Stimulated activated CD8-positive, alpha-beta memory T cell treated with anti-CD3 and anti-CD28 coated beads, Interleukin-12 subunit alpha, Interleukin-12 subunit beta, amount 100 ng/mL, for 24 hours (primary cell): ENCODE measurements at regions not wholly inside any gene's neighbourhood (a gene's known extent, or its start where the extent isn't known, plus 50 kb on each side); places are given as distances from the start of the nearest gene placed in this dataset.

ENCODE experiments used
- DNase-seq: peaks from one replicate; pipeline ENCODE4 v3.0.0-alpha.2; 2020; ENCODE audit errors: extremely low read depth

DNA sequence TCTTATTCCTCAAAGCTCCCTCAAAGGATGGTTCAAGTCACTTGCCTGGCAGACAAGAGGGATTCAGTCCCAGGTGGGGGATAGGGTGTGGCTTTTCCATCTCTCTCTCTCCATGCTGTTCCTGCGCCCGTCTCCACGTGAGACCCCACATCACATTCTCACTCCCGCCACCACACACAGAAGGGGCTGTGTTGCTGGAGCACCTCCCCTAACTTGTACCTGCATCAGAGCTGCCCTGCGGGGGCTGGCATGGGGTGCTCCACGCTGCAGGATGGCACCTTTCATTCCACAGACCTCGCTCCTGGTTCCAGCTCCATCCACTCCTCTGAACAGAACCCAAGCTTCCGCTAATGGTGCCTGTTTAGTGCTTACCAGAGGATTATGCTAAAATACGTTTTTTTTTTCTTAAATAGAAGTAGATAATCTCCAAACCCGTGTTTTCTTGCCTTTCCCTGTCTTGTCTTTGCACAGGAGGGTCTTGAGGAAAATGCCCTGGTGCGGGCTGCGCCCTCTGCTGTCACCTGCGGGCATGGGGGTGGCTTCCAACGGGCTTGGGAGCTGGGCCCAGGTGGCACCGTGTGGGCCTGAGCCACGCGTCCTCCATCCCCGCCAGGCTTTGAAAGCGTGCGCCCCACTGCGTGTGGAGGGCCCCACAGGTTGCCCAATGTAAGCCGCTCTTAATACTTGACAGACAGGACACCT, 985.6 kb downstream of the BRD1 start:
- no peak for DNase-seq

DNA sequence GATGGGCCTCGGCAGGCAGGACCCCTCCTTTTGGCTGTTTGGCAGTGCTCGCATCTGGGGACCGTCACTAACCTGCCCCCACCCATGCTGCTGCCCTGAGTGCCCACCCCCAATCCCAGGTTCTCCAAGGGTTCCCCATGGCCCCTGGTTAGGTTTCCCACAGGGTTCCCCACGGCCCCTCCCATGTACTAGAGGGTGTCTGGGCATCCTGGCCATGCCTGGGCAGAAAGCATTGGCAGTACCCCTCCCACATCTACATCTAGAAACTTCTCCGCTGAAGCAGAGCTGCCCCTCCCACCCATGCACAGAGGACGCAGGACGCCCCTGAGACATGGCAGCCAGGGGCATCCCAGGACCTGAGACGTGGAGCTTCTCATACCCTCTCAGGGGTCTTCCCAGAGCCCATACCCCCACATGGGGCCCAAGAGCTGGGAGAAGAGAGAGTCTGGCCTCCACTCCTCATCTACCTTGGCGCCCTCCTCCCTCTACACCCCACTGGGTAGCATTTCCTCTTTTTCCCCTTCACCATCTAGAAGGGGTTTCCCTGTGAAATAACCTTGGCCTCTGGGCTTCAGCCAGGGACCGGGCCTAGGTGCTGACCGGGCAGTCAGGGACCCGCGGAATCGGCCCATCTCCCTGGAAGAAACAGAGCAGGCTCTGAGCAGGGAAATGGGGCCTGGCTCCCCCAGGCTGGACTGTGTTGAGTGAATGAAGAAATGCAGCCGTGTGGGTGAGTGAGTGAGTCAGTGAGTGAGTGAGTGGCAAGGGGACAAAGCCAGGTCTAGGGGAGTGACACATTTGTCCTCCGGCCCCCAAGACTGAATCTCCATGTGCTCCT, 987.3 kb downstream of the BRD1 start:
- DNase-seq: no peak

DNA sequence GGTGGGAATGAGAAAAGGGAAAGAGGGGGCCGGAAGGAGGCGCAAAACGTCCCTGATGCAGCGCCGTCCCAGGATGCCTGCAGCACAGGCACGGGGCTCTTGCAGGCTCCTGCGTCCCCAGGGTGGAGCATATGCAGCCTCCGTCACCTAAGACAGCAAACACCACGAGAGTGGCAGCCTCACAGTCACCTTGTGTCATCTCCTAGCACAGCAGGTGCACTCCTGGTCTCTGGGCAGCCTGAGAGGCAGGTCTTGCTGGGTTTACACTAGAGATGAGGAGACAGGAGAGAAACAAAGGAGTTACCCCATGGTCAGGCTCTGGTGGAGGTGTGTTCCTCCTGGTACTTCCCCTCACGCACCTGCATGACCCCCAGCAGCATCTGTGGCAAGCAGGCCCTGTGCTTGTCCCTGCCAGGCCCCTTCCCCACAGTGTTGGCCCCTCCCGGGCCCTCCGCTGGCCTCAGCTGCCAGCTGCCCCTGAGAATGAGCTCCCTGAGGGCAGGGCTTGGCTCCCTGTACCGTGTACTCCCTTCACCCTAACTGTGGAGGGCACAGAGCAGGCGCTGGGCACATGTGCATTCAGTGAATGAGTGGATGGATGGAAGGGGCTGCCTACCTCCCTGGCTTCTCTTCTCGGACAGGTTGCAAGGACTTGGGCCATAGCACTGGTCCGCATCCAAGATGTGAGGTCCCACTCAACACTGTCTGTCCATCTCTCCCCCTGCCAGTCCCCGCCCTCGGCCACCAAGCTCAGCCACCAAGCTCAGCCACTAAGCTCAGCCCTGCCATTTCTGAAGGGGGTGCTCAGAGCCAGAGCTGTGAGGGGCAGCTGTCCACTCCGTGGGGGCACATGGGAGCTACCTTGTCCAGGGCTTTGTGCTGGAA, 988.6 kb downstream of the BRD1 start:
- DNase-seq: no peak

DNA sequence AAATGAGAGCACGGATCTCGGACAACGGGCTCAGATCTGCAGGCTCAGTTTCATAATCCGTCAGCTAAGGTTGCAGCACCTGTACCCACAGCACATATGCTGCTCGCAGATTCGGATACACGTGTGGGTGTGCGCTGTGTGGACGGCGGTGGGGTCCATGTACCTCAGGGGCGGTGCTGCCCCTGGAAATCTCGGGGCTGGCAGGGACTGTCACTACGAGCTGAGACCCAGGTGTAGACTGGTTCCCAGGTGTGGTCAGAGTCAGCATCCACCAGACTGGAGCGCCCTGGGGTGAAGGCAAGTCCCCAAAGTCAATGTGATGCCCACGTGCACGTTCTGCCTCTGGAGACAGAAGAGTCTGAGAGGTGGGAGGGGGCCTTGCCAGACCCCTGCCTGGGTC, 989.3 kb downstream of the BRD1 start:
- DNase-seq: no peak

DNA sequence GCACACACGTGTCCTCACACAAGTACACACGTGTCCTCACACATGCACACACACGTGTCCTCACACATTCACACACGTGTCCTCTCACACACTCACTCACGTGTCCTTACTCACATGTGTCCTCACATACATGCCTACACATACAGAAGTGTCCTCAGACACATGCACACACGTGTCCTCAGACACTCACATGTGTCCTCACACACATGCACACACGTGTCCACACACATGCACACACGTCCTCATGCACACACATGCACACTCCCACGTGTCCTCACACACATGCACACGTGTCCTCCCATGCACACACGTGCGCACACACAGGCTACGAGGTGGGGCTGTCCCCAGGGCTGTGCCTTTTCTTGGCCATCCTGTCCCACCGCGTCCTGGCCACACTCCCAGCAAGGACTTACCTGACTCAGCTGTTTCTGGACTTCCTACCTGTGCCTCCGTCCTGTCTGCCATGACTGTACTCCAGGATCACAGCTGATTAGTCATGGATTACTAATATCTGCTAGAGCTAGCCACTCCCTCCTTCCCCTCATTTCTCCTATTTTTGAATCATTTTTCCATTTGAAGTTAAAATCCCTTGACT, 990.2 kb downstream of the BRD1 start:
- DNase-seq: no peak

DNA sequence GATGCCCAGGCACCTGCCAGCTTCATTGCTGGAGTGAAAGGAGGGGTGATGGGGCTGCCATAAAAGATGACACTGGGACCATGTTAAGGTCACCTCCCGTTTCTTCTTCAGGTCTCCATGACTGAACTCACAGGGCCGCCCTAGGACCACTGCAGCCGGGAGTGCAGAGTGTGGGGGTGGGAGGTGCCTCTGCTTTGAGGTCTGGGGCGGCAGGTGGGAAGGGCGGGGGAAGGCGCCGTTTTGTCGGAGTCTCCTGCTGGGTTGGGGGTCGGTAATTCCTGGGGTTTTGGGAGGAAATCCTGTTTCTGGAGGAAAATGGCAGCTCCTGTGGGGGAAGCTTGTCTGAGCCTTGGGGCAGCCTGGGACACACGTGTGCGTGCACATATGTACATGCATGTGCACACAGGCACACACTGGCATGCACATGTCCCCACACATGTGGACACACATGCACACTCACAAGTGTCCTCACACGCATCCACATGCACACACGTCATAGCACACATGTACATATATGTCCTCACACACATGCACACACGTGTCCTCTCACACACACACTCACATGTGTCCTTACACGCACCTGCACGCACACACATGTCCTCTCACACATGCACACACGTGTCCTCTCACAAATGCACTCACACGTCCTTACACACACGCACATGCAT, 990.9 kb downstream of the BRD1 start:
- no peak for DNase-seq

DNA sequence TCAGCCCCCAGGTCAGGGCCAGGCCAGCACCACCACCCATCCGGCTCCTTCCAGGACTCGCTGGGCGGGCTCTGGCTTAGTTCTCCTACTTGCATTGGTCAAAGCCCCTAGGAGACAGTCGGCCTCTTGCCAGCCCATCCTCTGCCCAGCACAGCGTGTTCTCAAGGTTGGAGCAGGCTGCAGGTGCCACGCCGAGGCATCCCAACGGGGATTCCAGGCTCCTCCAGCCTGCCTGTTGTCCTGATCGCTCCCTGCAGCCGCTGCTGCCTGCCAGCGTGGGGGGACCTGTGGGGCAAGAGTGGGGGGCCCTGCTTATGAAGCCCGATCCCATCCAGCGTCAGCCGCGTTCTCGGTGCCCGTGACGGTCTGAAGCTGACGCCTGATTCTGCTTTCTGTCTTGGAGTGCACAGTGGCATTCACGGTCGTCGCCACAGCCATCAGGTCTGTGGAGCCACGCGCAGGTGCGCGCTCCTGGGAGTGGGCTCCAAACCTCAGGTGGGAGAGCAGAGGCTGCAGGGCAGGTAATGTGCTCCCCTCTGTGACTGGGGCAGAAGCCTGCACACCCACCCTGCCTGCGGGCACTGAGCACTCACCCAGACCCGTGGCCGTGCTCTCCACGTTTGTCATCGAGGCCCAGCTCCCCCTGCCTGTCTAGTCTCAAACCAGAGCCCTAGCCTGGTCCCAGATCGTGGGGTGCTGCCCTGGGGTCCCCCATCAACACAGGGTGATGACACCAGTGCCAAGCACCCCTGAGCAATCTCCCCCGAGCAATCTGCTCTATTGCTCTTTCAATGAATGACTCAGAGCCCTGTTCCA, 991.6 kb downstream of the BRD1 start:
- no peak for DNase-seq

DNA sequence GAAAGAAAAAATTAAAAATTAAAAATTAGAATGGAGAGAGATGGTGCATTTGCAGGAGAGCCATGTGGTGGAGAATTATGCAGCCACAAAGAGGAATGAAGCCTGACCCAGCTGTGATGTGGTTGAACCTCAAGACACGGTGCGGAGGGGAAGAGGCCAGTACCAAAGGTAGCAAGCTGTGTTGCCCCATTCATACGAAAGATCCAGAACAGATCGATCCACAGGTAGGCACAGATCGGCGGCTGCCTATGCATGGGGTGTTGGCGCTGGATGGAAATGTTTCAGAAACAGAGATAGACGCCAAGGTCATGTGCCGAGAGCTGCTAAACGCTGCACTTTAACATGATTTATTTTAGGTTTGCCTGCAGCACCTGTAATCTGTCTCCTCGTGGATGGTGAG, 992.3 kb downstream of the BRD1 start:
- DNase-seq: no peak

DNA sequence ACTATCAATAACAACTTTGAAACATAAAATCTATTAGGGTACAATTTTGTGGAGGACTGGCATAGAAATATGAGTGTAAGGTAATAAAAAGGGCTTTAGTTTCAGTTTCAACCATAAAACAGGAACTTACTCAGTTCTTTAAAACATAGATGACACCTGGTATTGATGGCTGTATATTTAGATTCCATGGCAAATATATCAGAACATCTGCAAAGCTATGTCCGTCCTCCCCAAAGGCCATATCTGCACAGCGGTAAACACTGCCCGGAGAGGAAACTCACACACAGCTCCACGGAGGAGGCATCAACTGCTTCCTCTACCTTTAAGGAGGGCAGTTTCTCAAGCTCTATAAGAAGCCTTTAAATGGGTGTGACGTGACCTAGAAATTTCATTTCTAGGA, 993.3 kb downstream of the BRD1 start:
- no peak for DNase-seq

DNA sequence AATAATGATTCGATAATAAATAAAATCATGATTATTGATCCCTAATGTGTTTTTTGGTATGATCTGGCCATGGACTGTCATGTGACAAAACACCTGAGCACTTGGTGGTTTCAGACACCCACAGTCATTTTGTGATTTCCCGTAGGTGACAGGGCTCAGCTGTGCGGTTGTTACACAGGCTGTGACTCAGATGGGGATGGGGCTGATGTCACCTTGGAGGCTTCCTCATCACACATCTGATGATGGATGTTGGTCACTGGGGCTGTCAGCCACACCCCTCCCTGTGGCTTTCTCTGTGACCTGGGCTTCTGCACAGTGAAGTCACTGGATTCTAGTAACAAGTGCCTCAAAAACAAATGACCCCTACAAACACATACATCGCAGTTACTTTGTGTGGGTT, 995.1 kb downstream of the BRD1 start:
- DNase-seq: no peak

DNA sequence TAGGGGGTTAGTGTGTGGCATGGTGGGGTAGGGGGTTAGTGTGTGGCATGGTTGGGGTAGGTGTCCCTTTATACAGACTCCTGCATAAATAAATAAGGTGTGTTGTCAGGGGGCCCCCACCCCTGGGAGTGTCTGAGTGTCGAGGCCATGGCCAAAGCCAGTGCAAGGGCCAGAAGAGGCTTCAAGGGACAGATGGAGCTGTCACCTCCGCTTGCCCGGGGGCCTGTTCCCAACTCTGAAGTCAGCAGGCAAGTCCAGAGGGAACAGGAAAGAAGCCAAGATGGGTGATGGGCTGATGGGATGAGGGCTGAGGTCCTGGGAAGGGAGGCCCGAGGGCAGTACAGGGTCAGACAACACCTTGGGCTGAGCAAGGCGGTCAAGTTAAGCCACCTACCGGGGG, 997.8 kb downstream of the BRD1 start:
- DNase-seq: no peak

DNA sequence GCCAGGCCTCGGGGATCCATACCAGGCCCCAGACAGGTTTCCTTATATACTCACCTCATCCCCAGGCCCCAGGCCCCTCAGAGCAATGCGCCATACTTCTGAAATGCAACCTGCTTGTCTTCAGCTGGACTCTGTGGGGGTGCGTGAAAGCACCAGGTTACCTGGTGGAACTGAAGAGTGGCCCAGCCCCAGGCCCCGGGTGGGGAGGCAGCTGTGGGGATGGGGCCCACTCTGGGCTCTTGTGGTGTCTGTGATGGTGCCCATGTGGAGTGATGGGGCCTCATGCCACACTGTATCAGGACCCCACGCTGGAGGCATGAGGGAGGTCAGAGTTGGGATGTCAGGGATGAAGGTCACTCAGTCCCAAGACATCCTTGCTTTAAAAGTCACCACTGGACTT, 999.0 kb downstream of the BRD1 start:
- no peak for DNase-seq

DNA sequence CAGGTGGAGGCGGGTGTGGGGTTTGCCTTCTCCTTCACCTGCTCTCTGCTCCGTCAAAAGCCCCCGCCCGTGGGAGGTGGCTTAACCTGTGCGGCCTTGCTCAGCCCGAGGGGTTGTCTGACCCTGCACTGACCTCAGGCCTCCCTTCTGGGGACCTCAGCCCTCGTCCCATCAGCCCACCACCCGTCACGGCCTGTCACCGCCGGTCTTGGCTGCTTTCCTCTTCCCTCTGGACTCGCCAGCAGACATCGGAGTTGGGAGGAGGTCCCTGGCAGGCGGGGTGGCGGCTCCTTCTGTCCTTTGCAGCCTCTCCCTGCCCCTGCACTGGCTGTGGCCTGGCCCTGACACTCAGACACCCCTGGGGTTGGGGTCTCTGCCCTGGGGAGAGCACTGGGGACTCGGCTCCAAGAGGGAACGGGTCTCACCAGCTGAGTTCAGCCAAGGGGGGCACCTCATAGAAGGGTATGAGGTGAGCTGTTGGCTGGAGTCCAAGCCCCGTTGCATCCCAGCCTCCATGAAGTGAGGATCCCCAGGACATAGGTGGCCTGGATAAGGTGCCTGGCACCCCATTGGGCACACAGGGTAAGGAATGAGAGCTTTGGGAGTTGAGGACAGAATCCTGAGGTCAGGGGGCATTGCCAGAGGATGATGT, 999.6 kb downstream of the BRD1 start:
- DNase-seq: no peak

DNA sequence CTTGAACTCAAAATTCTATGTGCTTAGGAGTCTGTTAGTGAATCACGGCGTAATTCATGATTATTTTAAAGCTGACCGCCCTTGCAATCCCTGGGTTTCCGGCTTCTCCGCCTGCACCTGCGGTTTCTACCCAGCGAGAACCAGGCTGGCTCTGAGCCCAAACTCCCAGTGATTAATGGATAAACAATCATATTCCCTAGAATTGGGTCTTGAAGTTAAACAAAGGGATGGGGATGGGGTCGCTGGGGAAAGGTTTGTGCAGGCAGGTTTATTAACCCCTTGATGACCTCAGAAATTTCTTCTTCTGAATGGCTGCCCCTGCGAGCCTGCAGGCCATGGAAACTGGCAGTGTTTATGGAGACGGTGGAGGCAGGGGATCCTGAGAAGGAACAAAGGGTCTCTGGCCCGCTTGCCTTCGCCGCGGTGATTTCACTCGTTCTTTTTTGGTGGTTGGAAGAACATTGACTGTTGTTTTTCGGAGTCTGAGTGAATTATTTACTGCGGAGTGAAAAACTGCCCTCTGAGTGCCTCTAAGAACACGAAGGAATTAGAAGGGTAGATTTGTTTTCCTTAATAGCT, 1000.3 kb downstream of the BRD1 start:
- DNase-seq: no peak

DNA sequence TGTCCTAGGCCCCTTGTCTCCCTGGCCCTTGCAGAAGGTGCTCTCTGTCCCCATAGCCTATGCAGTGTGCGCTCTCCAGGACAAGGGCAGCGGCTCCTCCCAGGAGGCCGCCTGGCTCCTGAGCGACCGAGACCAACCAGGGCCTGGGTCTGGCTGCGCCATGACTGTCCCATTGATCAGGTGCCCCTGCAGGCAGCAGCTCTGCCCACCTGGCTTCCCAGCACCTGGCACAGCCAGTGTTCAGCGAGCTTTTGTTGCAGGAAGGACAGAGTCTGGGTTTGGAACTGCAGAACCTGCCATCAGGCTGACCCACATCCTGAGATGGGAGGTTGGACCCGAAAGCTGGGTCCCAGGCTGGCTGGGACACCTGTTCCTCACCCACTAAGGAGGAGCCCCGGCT, 1001.1 kb downstream of the BRD1 start:
- no peak for DNase-seq

DNA sequence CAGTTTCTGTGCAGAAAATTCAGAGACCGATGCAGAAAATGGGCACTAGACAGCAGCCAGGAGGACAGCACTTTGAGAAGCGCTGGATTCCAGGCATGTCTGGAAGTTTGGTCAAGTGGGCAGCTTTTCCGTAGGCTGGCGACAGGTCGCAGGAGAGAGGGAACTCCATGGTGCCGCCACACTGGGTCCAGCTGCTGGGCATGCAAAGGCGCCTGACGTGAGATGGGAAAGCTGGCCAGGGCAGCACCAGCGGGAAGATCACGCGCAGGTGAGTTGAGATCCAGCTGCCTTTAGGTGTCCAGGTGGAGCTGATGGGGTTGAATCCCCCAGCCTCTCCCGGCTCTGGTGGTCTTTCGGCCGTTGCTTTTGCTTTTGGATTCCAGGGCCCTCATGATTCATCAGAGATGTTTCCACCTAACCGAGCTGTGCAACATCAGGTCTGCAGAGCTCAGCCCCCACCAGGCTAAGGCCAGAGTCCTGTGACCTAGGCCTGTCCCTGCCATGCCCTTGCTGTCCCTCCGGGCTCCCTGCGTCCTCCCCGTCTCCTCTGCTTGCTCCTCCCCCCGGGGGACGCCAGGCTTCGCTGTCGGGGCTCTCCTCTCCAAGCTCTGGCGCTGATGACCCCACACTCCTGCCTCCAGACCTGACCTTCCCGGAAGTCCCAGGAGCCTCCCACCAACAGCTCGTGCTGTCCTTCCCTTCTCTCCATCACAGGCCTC, 1001.7 kb downstream of the BRD1 start:
- no peak for DNase-seq

DNA sequence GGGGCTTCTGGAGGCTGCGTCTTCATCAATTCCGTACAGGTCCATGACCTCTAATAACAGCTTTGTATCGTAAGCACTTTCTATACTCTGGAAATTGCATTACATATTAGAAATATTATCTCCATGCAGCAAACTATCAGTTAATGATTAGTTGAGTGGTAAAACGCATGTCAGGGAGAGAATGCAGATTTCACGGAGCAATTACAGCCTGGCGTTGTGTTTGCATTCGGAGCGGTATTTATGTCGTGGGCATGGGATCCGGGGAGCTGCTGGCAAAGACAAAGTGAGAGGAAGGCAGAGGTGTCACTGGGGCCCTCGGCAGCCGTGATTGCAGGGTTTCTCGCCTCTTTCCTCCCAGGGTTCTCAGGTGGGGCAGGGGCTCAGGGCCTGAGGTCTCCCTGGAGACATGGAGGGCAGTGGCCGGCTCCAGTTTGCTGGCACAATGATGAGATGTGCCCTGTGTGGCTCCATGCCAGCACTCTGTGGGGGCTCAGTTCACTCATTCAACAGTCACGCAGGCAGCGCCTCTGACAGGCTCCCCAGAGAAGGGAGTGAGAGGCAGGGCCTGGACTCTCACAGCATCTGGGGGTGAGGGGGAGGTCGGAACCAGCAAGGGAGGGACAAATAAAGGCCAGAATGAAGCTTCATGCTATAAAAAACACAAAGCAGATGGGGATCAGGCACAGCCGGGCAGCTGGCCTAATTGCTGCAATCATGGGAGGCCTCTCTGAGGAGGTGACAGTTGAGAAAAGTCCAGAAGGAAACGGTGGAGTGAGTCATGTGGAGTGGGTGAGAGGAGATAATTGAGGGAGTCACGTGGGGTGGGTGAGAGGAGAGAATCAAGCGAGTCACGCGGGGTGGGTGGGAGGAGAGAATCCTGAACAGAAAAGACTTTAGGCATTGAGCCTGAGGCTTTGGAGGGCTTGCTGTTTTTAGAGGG, 1002.7 kb downstream of the BRD1 start:
- no peak for DNase-seq

DNA sequence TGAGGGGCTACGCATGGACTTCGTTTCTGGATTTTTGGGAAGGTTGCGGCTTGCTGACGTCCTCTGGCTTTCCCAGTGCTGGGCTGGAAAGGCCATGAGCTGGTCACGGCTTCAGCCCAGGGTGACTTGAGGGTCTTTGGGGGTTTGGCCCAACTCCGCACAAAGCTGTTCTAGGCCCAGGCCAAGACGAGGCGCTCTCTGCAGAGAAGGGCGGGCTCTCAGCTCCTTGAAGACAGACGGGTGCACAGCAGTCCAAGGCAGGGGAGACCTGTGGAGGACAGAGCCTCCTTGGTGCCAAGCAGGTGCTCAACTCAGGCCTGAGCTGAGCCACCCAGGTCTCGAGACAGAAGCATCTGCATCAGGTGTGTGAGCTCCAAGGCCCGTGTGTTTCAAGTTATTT, 1003.7 kb downstream of the BRD1 start:
- DNase-seq: no peak
